PFSK-1 (cell line): ENCODE measurements at regions not wholly inside any gene's neighbourhood (a gene's known extent, or its start where the extent isn't known, plus 50 kb on each side); places are given as distances from the start of the nearest gene placed in this dataset.

Source experiments
- FOXP2 ChIP-seq: optimal IDR thresholded peaks from 2 replicates; pipeline ENCODE3; 2011; ENCODE audit warnings: borderline replicate concordance, control low read depth, inconsistent platforms; ENCODE audit not compliant: insufficient read depth; ENCODE audit errors: extremely low read length, extremely low read depth
- POLR2AphosphoS5 ChIP-seq: IDR thresholded peaks from 2 replicates; pipeline ENCODE4 v1.6.1; 2012; ENCODE audit warnings: low read depth, mild to moderate bottlenecking, control low read depth, low read length, moderate library complexity
- REST ChIP-seq, 2 experiments: IDR thresholded peaks; 2 replicates each; pipeline versions ENCODE4 v1.6.1 to v1.8.0; 2011 to 2012; ENCODE audit warnings: low read depth in 2 of 2, low read length in 2 of 2, control low read depth in 1 of 2, inconsistent platforms in 1 of 2, mild to moderate bottlenecking in 1 of 2, moderate library complexity in 1 of 2; ENCODE audit not compliant: insufficient read depth in 1 of 2
- SIN3A ChIP-seq: IDR thresholded peaks from 2 replicates; pipeline ENCODE4 v1.6.1; 2012; ENCODE audit warnings: mild to moderate bottlenecking, low read length, moderate library complexity, borderline replicate concordance; ENCODE audit not compliant: insufficient read depth
- TAF1 ChIP-seq: IDR thresholded peaks from 2 replicates; pipeline ENCODE4 v1.6.1; 2012; ENCODE audit warnings: low read length, control low read depth, borderline replicate concordance; ENCODE audit not compliant: insufficient read depth

GRCh38 chr1:221880182-221880581, 138.3 kb upstream of the DUSP10 start:
- no peak for TF ChIP-seq SIN3A
- TF ChIP-seq TAF1, result no peak
- no peak for TF ChIP-seq REST (IDR thresholded peaks at IDR 0.05; ENCODE audit: insufficient read depth in 1 of 2, low read depth in 2 of 2, low read length in 2 of 2)
- TF ChIP-seq POLR2AphosphoS5, result no peak
- no peak for TF ChIP-seq FOXP2

GRCh38 chr1:221878134-221878533, 136.2 kb upstream of the DUSP10 start:
- TF ChIP-seq POLR2AphosphoS5 (no peak), SIN3A (no peak), TAF1 (no peak), REST (IDR thresholded peaks at IDR 0.05; ENCODE audit: insufficient read depth in 1 of 2, low read depth in 2 of 2, low read length in 2 of 2) (no peak), FOXP2 (no peak)

GRCh38 chr1:221877311-221877710, 135.4 kb upstream of the DUSP10 start:
- no peak for TF ChIP-seq TAF1
- no peak for TF ChIP-seq SIN3A
- TF ChIP-seq FOXP2, result no peak
- no peak for TF ChIP-seq POLR2AphosphoS5
- TF ChIP-seq REST (IDR thresholded peaks at IDR 0.05; ENCODE audit: insufficient read depth in 1 of 2, low read depth in 2 of 2, low read length in 2 of 2), result no peak

- TF ChIP-seq POLR2AphosphoS5 (no peak), REST (IDR thresholded peaks at IDR 0.05; ENCODE audit: insufficient read depth in 1 of 2, low read depth in 2 of 2, low read length in 2 of 2) (no peak), TAF1 (no peak), FOXP2 (no peak), SIN3A (no peak)
These were observed 133.1 kb upstream of the DUSP10 start for GRCh38 chr1:221875004-221875330.
